ENCODE measurements at regions not wholly inside any gene's neighbourhood (a gene's known extent, or its start where the extent isn't known, plus 50 kb on each side); places are given as distances from the start of the nearest gene placed in this dataset.

DNA sequence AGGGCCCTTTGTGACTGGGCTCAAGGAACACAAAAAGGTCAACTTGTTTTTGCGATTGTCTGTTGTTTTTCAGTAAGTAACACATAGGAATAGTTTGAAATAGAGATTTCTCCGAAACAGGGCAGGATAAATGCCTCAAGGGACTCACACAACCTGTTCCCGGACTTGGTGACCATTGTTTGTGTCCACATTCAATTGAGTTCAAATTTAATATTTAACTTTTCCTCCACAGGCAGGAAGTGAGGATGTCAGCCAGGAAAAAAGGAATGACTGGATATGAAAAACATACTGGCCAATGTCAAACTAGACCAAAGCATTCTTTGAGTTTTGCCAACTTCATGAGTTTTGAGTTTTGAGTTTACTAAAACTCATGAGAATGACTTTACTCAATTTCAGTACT is 72.7 kb downstream of the SPATA31C2 start:
- TF ChIP-seq, protein P1, sequence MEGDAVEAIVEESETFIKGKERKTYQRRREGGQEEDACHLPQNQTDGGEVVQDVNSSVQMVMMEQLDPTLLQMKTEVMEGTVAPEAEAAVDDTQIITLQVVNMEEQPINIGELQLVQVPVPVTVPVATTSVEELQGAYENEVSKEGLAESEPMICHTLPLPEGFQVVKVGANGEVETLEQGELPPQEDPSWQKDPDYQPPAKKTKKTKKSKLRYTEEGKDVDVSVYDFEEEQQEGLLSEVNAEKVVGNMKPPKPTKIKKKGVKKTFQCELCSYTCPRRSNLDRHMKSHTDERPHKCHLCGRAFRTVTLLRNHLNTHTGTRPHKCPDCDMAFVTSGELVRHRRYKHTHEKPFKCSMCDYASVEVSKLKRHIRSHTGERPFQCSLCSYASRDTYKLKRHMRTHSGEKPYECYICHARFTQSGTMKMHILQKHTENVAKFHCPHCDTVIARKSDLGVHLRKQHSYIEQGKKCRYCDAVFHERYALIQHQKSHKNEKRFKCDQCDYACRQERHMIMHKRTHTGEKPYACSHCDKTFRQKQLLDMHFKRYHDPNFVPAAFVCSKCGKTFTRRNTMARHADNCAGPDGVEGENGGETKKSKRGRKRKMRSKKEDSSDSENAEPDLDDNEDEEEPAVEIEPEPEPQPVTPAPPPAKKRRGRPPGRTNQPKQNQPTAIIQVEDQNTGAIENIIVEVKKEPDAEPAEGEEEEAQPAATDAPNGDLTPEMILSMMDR (IDR thresholded peaks at IDR 0.05; ENCODE audit: low read length), result no peak
- TF ChIP-seq EZH2phosphoT487 (IDR thresholded peaks at IDR 0.05; ENCODE audit: low read length), result no peak

Data from MM.1S (cell line).